ENCODE measurements at regions not wholly inside any gene's neighbourhood (a gene's known extent, or its start where the extent isn't known, plus 50 kb on each side); places are given as distances from the start of the nearest gene placed in this dataset.

DNA sequence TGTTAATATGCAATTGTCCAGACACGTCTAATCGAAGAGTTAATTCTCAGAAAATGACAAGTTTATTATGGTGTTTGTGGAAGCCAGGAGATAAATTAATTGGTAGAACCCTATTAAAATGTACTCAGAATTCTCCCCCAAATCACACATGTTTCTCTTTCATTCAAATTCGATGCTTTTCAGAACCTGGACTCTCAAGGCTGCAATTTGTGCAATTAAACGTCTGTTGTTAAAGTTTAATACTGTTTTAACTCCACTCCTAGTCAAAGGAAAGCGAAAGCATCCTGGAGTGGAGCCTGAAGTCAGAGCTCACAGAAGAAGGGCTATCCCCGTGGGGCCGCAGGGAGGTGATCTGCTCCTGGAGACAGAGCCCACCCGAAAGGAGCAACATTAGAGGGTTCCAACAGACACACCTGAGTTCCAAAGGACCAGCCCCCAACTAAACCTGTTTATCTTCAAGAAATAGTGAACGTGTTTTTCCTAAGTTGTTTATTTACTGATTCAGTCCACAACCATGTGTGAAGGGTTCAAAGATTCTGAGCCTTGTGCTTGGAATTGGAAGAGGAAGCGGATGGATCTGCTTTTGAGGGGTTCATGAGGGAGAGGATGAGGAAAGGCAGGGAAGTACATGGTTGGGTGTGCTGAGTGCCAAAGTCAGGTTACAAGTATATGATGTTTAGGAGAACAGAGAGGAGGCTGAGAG is 68.0 kb upstream of the AKT3 start:
- no peak for FAIRE-seq
- peak in 1 of 5 donors; percentile 21 for DNase-seq
- Histone ChIP-seq H3K27me3 (ENCODE audit: control insufficient read depth, insufficient read depth, low read length) (peaks cover 9% of the 10 kb centered on the region), H3K9ac (ENCODE audit: low read length in 3 of 3) (peak overlapping the region in 1 of 3 donors; percentile 49), H3K36me3 (ENCODE audit: control insufficient read depth in 2 of 3, insufficient read depth in 3 of 3, low read length in 3 of 3) (no peaks in the 10 kb centered on the region), H3K4me1 (ENCODE audit: control insufficient read depth in 2 of 3, insufficient read depth in 2 of 3, low read depth in 1 of 3, low read length in 3 of 3) (peaks cover 0 to 4% (median 3%) of the 10 kb centered on the region in 3 donors), H3K27ac (ENCODE audit: low read depth in 2 of 2, low read length in 2 of 2) (no peak overlapping the region), H3K4me3 (ENCODE audit: low read length in 3 of 3) (peak overlapping the region; percentile 55 to 84 (median 79)), H3K9me3 (ENCODE audit: control insufficient read depth in 2 of 3, insufficient read depth in 1 of 3, low read length in 3 of 3) (no peaks in the 10 kb centered on the region)
- TF ChIP-seq, protein P1, sequence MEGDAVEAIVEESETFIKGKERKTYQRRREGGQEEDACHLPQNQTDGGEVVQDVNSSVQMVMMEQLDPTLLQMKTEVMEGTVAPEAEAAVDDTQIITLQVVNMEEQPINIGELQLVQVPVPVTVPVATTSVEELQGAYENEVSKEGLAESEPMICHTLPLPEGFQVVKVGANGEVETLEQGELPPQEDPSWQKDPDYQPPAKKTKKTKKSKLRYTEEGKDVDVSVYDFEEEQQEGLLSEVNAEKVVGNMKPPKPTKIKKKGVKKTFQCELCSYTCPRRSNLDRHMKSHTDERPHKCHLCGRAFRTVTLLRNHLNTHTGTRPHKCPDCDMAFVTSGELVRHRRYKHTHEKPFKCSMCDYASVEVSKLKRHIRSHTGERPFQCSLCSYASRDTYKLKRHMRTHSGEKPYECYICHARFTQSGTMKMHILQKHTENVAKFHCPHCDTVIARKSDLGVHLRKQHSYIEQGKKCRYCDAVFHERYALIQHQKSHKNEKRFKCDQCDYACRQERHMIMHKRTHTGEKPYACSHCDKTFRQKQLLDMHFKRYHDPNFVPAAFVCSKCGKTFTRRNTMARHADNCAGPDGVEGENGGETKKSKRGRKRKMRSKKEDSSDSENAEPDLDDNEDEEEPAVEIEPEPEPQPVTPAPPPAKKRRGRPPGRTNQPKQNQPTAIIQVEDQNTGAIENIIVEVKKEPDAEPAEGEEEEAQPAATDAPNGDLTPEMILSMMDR (IDR thresholded peaks at IDR 0.05; ENCODE audit: borderline replicate concordance, extremely low read depth, insufficient read depth) = no peak
- intact Hi-C loops (cut with DNase I) = no loop called here

DNA sequence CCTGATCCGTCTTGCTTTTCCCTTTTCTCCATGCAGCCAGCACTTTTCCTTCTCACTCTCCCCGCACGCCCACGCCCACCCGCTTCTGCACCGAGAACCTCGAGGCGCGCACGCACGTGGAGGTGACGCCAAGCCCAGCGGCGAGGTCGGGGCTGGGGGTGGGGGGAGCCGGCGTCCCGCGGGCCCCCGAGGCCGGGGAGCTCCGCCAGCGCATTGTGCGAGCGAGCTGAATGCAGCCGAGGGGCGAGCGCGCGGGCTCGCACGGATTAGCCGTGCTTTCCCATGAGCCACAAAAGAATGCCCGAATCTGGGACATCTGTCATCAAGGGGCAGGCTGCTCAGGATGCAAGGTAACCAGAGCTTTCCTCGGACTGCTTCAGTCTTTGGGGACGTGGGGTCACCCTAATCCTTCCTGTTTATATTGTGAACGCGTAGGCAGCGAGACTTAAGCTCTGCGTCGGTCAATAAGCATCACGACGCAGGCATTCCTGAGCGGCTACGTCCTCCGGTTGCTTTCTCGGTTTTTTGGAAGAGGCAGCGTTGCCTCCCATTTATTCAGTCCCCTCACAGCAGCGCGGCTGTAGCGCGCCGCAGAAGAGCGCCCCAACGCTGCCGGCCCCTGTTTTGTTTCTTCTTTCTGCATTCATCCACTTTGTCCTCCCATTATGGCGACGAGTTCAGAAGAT is 67.3 kb upstream of the AKT3 start:
- H3K27ac ChIP-seq (ENCODE audit: low read depth in 2 of 2, low read length in 2 of 2) = no peak overlapping the region
- H3K36me3 ChIP-seq (ENCODE audit: control insufficient read depth in 2 of 3, insufficient read depth in 3 of 3, low read length in 3 of 3) = no peaks in the 10 kb centered on the region
- intact Hi-C loops (cut with DNase I) = no loop called here
- no peak for FAIRE-seq
- peak overlapping the region; percentile 55 to 84 (median 79) for H3K4me3 ChIP-seq (ENCODE audit: low read length in 3 of 3)
- H3K9me3 ChIP-seq (ENCODE audit: control insufficient read depth in 2 of 3, insufficient read depth in 1 of 3, low read length in 3 of 3) = no peaks in the 10 kb centered on the region
- peak overlapping the region in 1 of 3 donors; percentile 49 for H3K9ac ChIP-seq (ENCODE audit: low read length in 3 of 3)
- H3K27me3 ChIP-seq (ENCODE audit: control insufficient read depth, insufficient read depth, low read length) = peaks cover 9% of the 10 kb centered on the region
- peaks cover 0 to 4% (median 3%) of the 10 kb centered on the region in 3 donors for H3K4me1 ChIP-seq (ENCODE audit: control insufficient read depth in 2 of 3, insufficient read depth in 2 of 3, low read depth in 1 of 3, low read length in 3 of 3)
- DNase-seq = peak; percentile 46 to 76 (median 64)
- TF ChIP-seq, protein P1 (IDR thresholded peaks at IDR 0.05; ENCODE audit: borderline replicate concordance, extremely low read depth, insufficient read depth) = no peak

DNA sequence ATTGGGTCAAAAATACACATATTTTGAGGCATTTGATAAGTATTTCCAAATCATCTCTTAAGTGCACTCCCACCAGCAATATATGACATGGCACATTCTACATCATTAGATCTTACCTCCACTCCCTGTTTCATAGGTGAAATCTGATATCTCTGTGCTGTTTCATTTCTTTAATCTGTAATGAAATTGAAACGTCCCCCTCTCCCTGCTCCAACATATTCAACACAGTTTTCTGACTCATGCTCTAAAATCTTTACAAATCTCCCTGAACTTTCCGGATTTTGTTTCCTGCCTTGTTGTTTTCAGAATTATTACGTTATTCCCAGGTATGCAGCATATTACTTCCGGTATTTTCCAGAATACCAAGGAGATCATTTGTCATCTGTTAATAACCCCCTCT is 66.1 kb upstream of the AKT3 start:
- no peak overlapping the region for H3K9ac ChIP-seq (ENCODE audit: low read length in 3 of 3)
- no peak for FAIRE-seq

More for the DNA sequence above, 66.1 kb upstream of the AKT3 start:
- H3K4me1 ChIP-seq (ENCODE audit: control insufficient read depth in 2 of 3, insufficient read depth in 2 of 3, low read depth in 1 of 3, low read length in 3 of 3) = peaks cover 0 to 4% (median 3%) of the 10 kb centered on the region in 3 donors
- H3K27ac ChIP-seq (ENCODE audit: low read depth in 2 of 2, low read length in 2 of 2) = no peak overlapping the region
- peaks cover 9% of the 10 kb centered on the region for H3K27me3 ChIP-seq (ENCODE audit: control insufficient read depth, insufficient read depth, low read length)
- DNase-seq = no peak
- TF ChIP-seq, protein P1 (IDR thresholded peaks at IDR 0.05; ENCODE audit: borderline replicate concordance, extremely low read depth, insufficient read depth) = no peak
- H3K36me3 ChIP-seq (ENCODE audit: control insufficient read depth in 2 of 3, insufficient read depth in 3 of 3, low read length in 3 of 3) = no peaks in the 10 kb centered on the region
- H3K4me3 ChIP-seq (ENCODE audit: low read length in 3 of 3) = no peak overlapping the region
- H3K9me3 ChIP-seq (ENCODE audit: control insufficient read depth in 2 of 3, insufficient read depth in 1 of 3, low read length in 3 of 3) = no peaks in the 10 kb centered on the region
- intact Hi-C loops (cut with DNase I) = no loop called here
